ENCODE measurements at regions not wholly inside any gene's neighbourhood (a gene's known extent, or its start where the extent isn't known, plus 50 kb on each side); places are given as distances from the start of the nearest gene placed in this dataset.

GRCh38 chr3:144821583-144821982, 850.0 kb downstream of the DIPK2A start:
- Histone ChIP-seq H2AFZ (no peak overlapping the region), H3K4me3 (no peak overlapping the region), H3K4me1 (ENCODE audit: insufficient read depth) (peaks cover 4% of the 10 kb centered on the region; the same call in 1 of the 2 replicates), H3K4me2 (no peak overlapping the region), H3K27ac (ENCODE audit: low read depth) (no peak overlapping the region), H3F3A (replicated peaks; ENCODE audit: low read depth) (no peaks in the 10 kb centered on the region), H3K27me3 (ENCODE audit: insufficient read depth) (no peaks in the 10 kb centered on the region), H3K79me2 (replicated peaks; ENCODE audit: insufficient read depth) (no peaks in the 10 kb centered on the region), H4K20me1 (replicated peaks; ENCODE audit: insufficient read depth) (no peaks in the 10 kb centered on the region), H3K36me3 (ENCODE audit: insufficient read depth) (no peaks in the 10 kb centered on the region), H3K9me2 (ENCODE audit: insufficient read depth) (peaks cover 10% of the 10 kb centered on the region; the same call in 1 of the 2 replicates)
- H3K9me3 Mint-ChIP-seq, result 0 out of 3 replicates have a peak, but pooled peaks cover 2% of the 10 kb centered on the region
- no peak overlapping the region for H3K27ac Mint-ChIP-seq
- no peaks in the 10 kb centered on the region for H3K27me3 Mint-ChIP-seq (ENCODE audit: insufficient read depth, low read depth, poor library complexity)
- no peaks in the 10 kb centered on the region for H3K36me3 Mint-ChIP-seq (ENCODE audit: low read depth)
- DNase-seq (ENCODE audit: low spot score), result no peak
- H3K4me1 Mint-ChIP-seq, result peaks cover 11% of the 10 kb centered on the region
- no peak overlapping the region for H3K4me3 Mint-ChIP-seq
- TF ChIP-seq ZNF114 (CRISPR knock-in tag; IDR thresholded peaks at IDR 0.05), result no peak
- no peak for TF ChIP-seq NANOG (IDR thresholded peaks at IDR 0.05; ENCODE audit: borderline replicate concordance)
- TF ChIP-seq ZNF462 (CRISPR knock-in tag; IDR thresholded peaks at IDR 0.05), result no peak
- TF ChIP-seq EZH2phosphoT487 (IDR thresholded peaks at IDR 0.05; ENCODE audit: unreplicated experiment), result no peak
- no peak for TF ChIP-seq EZH2 (IDR thresholded peaks at IDR 0.05; ENCODE audit: low read depth, unreplicated experiment)
- TF ChIP-seq ZNF331 (CRISPR knock-in tag; IDR thresholded peaks at IDR 0.05; ENCODE audit: low read depth), result no peak
- no peak for TF ChIP-seq POLR2AphosphoS5 (IDR thresholded peaks at IDR 0.05; ENCODE audit: low read depth)
- TF ChIP-seq CTCF (conservative IDR thresholded peaks at IDR 0.05; ENCODE audit: low read depth in 2 of 2), result no peak
- TF ChIP-seq STAT1 (IDR thresholded peaks at IDR 0.05; ENCODE audit: unreplicated experiment), result no peak
- TF ChIP-seq ETS1 (IDR thresholded peaks at IDR 0.05), result no peak
- no peak for TF ChIP-seq REST (IDR thresholded peaks at IDR 0.05; ENCODE audit: unreplicated experiment)
- TF ChIP-seq JUNB (IDR thresholded peaks at IDR 0.05; ENCODE audit: unreplicated experiment), result no peak
- TF ChIP-seq CREB1 (CRISPR knock-in tag; IDR thresholded peaks at IDR 0.05; ENCODE audit: low read depth), result no peak
- ATAC-seq, result no peak
